Hepatocyte (in vitro differentiated cells): ENCODE measurements at regions not wholly inside any gene's neighbourhood (a gene's known extent, or its start where the extent isn't known, plus 50 kb on each side); places are given as distances from the start of the nearest gene placed in this dataset.

Experiments
- CTCF ChIP-seq: fragments of 200-600 bp; sonication (generic); IDR thresholded peaks from 2 replicates; pipeline ENCODE4 v1.5.1; 2016; ENCODE audit warnings: antibody characterized with exemption, mild to moderate bottlenecking; ENCODE audit not compliant: poor library complexity
- EZH2 ChIP-seq: fragments of 200-600 bp; sonication (generic); IDR thresholded peaks from 2 replicates; pipeline ENCODE4 v1.6.1; 2016; ENCODE audit warnings: antibody characterized with exemption, mild to moderate bottlenecking, borderline replicate concordance
- EZH2phosphoT487 ChIP-seq: fragments of 200-600 bp; sonication (generic); IDR thresholded peaks from one replicate; pipeline ENCODE4 v1.6.1; 2018; ENCODE audit warnings: antibody characterized with exemption, mild to moderate bottlenecking, low read depth, moderate library complexity; ENCODE audit not compliant: unreplicated experiment, severe bottlenecking

GRCh38 chr18:24613896-24614640, 153.6 kb downstream of the HRH4 start:
- no peak for TF ChIP-seq EZH2phosphoT487
- no peak for TF ChIP-seq EZH2
- no peak for TF ChIP-seq CTCF
